OCI-LY3 (cell line): ENCODE measurements at regions not wholly inside any gene's neighbourhood (a gene's known extent, or its start where the extent isn't known, plus 50 kb on each side); places are given as distances from the start of the nearest gene placed in this dataset.

ENCODE experiments used
- H2AFZ ChIP-seq: fragments of 200-600, 300-600 bp; shearing (Covaris generic); 2 replicates; pipeline ENCODE4 v1.6.0; 2014; ENCODE audit warnings: antibody characterized with exemption, low read depth, low read length
- H3K27ac ChIP-seq: fragments of 200-600, 300-600 bp; sonication (generic); 2 replicates; pipeline ENCODE4 v1.5.1; 2014; ENCODE audit warnings: mild to moderate bottlenecking, low read length, moderate library complexity, mixed read lengths
- H3K27me3 ChIP-seq: fragments of 200-600, 300-600 bp; sonication (generic); 2 replicates; pipeline ENCODE4 v1.6.1; 2014; ENCODE audit warnings: low read depth, low read length, mixed read lengths
- H3K36me3 ChIP-seq: fragments of 200-600, 300-600 bp; sonication (generic); replicated peaks from 2 replicates; pipeline ENCODE3; 2014; ENCODE audit warnings: low read depth, low read length, mixed read lengths
- H3K4me1 ChIP-seq: fragments of 300-600, 200-600 bp; sonication (generic); 2 replicates; pipeline ENCODE4 v1.6.1; 2014; ENCODE audit warnings: low read length, mixed read lengths
- H3K4me2 ChIP-seq: fragments of 200-600, 300-600 bp; sonication (generic); 2 replicates; pipeline ENCODE4 v1.6.1; 2014; ENCODE audit warnings: low read length, mixed read lengths
- H3K4me3 ChIP-seq: fragments of 300-600, 200-600 bp; sonication (generic); 2 replicates; pipeline ENCODE4 v1.5.1; 2014; ENCODE audit warnings: antibody characterized with exemption, mild to moderate bottlenecking, low read length, moderate library complexity
- H3K79me2 ChIP-seq: fragments of 300-600, 200-600 bp; shearing (Covaris generic); 2 replicates; pipeline ENCODE4 v1.6.1; 2014; ENCODE audit warnings: mild to moderate bottlenecking, low read length, mixed read lengths
- H3K9ac ChIP-seq: fragments of 300-600, 200-600 bp; shearing (Covaris generic); 2 replicates; pipeline ENCODE4 v1.6.0; 2014; ENCODE audit warnings: mild to moderate bottlenecking, low read length, moderate library complexity
- H3K9me3 ChIP-seq: fragments of 200-600, 300-600 bp; shearing (Covaris generic); 2 replicates; pipeline ENCODE4 v1.6.1; 2014; ENCODE audit warnings: low read length, mixed read lengths; ENCODE audit not compliant: insufficient read depth
- H4K20me1 ChIP-seq: fragments of 200-600, 300-600 bp; sonication (generic); 2 replicates; pipeline ENCODE4 v1.6.1; 2016; ENCODE audit warnings: low read length, mixed read lengths; ENCODE audit not compliant: insufficient read depth
- EZH2phosphoT487 ChIP-seq: fragments of 200-600 bp; shearing (Covaris generic); IDR thresholded peaks from 2 replicates; pipeline ENCODE4 v1.6.1; 2018; ENCODE audit warnings: antibody characterized with exemption, mixed run types, low read depth
- TF ChIP-seq, protein P1 (sequence below): fragments of 200-600, 300-600 bp; sonication (generic); IDR thresholded peaks from 2 replicates; pipeline ENCODE4 v1.5.1; 2014; ENCODE audit warnings: antibody characterized with exemption, low read length, low read depth

DNA sequence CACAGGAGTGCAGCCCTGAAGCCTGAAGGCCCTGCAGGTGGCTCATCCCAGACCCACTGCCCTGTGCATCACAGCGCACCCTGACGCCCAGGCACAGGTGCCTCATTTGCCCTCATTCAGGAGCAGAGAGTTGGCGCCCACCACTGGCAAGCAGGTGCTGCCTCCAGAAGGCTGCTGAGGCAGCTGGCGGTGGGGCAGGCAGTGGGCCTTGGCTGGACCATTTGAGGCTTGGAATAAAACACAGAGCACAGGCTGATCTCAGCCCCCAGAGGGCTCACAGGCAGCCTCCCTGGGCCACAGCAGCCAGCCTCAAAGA, 1151.9 kb downstream of the BRD1 start:
- Histone ChIP-seq H3K4me2 (no peak overlapping the region), H2AFZ (no peak overlapping the region), H3K9me3 (no peaks in the 10 kb centered on the region), H3K27me3 (no peaks in the 10 kb centered on the region), H4K20me1 (no peaks in the 10 kb centered on the region), H3K4me3 (no peak overlapping the region), H3K79me2 (no peaks in the 10 kb centered on the region), H3K4me1 (no peaks in the 10 kb centered on the region), H3K9ac (no peak overlapping the region), H3K36me3 (no peaks in the 10 kb centered on the region), H3K27ac (no peak overlapping the region)
- no peak for TF ChIP-seq EZH2phosphoT487
- TF ChIP-seq, protein P1, sequence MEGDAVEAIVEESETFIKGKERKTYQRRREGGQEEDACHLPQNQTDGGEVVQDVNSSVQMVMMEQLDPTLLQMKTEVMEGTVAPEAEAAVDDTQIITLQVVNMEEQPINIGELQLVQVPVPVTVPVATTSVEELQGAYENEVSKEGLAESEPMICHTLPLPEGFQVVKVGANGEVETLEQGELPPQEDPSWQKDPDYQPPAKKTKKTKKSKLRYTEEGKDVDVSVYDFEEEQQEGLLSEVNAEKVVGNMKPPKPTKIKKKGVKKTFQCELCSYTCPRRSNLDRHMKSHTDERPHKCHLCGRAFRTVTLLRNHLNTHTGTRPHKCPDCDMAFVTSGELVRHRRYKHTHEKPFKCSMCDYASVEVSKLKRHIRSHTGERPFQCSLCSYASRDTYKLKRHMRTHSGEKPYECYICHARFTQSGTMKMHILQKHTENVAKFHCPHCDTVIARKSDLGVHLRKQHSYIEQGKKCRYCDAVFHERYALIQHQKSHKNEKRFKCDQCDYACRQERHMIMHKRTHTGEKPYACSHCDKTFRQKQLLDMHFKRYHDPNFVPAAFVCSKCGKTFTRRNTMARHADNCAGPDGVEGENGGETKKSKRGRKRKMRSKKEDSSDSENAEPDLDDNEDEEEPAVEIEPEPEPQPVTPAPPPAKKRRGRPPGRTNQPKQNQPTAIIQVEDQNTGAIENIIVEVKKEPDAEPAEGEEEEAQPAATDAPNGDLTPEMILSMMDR, result no peak

DNA sequence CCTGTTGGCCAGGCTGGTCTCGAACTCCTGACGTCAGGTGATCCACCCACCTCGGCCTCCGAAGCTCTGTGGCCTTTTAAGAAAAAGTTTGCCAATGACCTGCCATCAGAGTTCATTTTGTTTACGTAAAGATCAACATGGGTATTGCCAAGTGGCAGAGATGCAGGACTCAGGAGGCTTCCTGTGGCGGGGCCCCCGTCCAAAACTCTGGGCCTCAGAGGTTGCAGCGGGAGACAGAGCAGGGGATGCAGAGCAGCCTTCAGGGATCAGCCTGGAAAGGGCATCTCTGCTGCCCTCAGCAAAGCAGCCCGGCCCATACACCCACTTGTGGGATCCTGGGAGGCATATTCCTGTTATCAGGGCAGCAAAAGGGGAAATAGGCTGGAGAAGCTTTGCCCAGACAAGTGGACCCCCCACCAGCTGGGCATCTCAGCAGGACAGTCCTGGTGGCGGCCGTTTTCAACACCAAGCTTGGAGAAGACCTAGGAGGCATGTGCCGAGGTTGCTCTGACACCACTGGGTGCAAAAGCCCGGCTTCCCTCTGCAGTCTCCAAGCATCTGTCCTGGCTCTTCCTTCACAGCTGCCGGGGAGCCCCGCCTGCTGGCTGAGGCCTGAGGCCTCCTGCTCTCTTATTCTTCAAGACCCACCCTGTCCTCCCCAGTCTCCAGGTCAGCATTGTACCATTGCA, 1152.4 kb downstream of the BRD1 start:
- H3K9ac ChIP-seq, result no peak overlapping the region
- no peak overlapping the region for H3K4me3 ChIP-seq
- TF ChIP-seq, protein P1, result no peak
- no peak for TF ChIP-seq EZH2phosphoT487
- no peaks in the 10 kb centered on the region for H3K79me2 ChIP-seq
- no peaks in the 10 kb centered on the region for H3K36me3 ChIP-seq
- no peak overlapping the region for H3K4me2 ChIP-seq
- H3K27ac ChIP-seq, result no peak overlapping the region
- no peaks in the 10 kb centered on the region for H3K27me3 ChIP-seq
- no peaks in the 10 kb centered on the region for H4K20me1 ChIP-seq
- H3K9me3 ChIP-seq, result no peaks in the 10 kb centered on the region
- no peaks in the 10 kb centered on the region for H3K4me1 ChIP-seq
- no peak overlapping the region for H2AFZ ChIP-seq

DNA sequence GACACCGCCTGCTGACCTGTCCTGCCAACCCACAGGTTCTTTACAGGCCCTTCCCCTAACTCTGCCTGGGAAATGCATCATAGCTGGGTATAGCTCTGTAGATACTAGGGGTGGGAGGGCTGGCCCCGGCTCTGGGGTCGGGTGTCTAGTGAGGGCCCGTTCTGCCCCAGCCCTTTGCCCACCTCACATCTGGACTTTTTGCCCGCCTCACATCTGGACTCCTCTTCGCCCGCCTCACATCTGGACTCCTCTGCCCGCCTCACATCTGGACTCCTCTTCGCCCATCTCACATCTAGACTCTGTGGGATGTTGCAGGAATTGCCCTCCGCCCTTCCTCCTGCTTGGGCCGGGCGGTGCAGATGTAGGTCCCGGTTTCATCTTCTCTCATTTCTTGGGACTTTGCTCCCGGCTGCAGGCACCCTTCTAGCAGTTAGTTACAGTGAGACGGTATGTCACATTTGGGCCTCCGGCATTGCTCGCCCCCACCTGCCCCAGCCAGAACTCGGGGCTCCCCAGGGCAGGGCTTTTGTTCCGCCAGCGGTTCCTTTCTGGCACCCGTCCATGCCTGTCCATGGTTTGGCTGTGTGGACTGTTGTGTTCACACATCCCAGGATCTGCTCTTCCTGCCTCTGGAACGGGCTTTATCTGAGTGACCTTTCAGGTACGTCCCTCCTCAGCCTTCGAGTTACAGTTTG, 1153.7 kb downstream of the BRD1 start:
- no peaks in the 10 kb centered on the region for H3K9me3 ChIP-seq
- no peak overlapping the region for H3K27ac ChIP-seq
- no peak overlapping the region for H2AFZ ChIP-seq
- TF ChIP-seq, protein P1, result no peak
- no peak for TF ChIP-seq EZH2phosphoT487
- no peaks in the 10 kb centered on the region for H4K20me1 ChIP-seq
- H3K4me3 ChIP-seq, result no peak overlapping the region
- H3K9ac ChIP-seq, result no peak overlapping the region
- no peaks in the 10 kb centered on the region for H3K27me3 ChIP-seq
- H3K4me1 ChIP-seq, result no peaks in the 10 kb centered on the region
- H3K79me2 ChIP-seq, result no peaks in the 10 kb centered on the region
- no peaks in the 10 kb centered on the region for H3K36me3 ChIP-seq
- H3K4me2 ChIP-seq, result no peak overlapping the region

DNA sequence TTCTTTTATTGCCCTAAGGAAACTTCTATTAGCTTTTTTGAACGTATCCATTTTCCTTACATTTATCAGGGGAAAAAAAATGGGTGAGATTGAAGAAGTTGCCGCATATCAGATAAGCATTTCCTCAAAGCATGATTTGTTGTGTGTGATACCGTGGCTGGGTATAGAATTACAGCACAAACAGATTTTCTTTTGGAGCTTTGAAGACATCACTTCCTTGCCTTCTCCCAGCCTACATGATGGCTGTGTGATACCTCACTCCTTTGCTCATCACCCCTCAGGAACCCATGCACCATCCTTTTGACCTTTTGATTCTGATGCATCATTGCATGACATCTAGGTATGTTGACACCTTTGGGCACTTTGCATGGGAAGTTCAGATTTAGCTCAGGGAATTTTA, 1155.3 kb downstream of the BRD1 start:
- Histone ChIP-seq H3K27ac (no peak overlapping the region), H3K9me3 (no peaks in the 10 kb centered on the region), H3K4me3 (no peak overlapping the region), H4K20me1 (no peaks in the 10 kb centered on the region), H3K36me3 (no peaks in the 10 kb centered on the region), H2AFZ (no peak overlapping the region), H3K79me2 (no peaks in the 10 kb centered on the region), H3K27me3 (no peaks in the 10 kb centered on the region), H3K4me2 (no peak overlapping the region), H3K4me1 (no peaks in the 10 kb centered on the region), H3K9ac (no peak overlapping the region)
- TF ChIP-seq EZH2phosphoT487, result no peak
- TF ChIP-seq, protein P1, result no peak
